GM12891 (cell line): ENCODE measurements at regions not wholly inside any gene's neighbourhood (a gene's known extent, or its start where the extent isn't known, plus 50 kb on each side); places are given as distances from the start of the nearest gene placed in this dataset.

Experiments used
- PAX5 ChIP-seq: IDR thresholded peaks from 2 replicates; pipeline ENCODE4 v1.6.1; 2011; ENCODE audit warnings: low read length, moderate library complexity, mild to moderate bottlenecking; ENCODE audit not compliant: insufficient read depth, severe bottlenecking
- POLR2A ChIP-seq: IDR thresholded peaks from 2 replicates; pipeline ENCODE4 v1.6.1; 2011; ENCODE audit warnings: low read depth, low read length, control low read depth
- POLR2AphosphoS5 ChIP-seq: IDR thresholded peaks from 2 replicates; pipeline ENCODE4 v1.6.1; 2011; ENCODE audit warnings: low read depth, low read length, control low read depth
- SPI1 ChIP-seq: IDR thresholded peaks from 2 replicates; pipeline ENCODE4 v1.6.1; 2011; ENCODE audit warnings: low read depth, low read length, control low read depth
- TAF1 ChIP-seq: IDR thresholded peaks from 2 replicates; pipeline ENCODE4 v1.6.1; 2011; ENCODE audit warnings: low read depth, low read length, control low read depth

GRCh38 chrX:96455078-96455477, 229.6 kb upstream of the DIAPH2 start:
- TF ChIP-seq POLR2AphosphoS5 (no peak), POLR2A (no peak), TAF1 (no peak), SPI1 (no peak), PAX5 (no peak)
